ENCODE measurements at regions not wholly inside any gene's neighbourhood (a gene's known extent, or its start where the extent isn't known, plus 50 kb on each side); places are given as distances from the start of the nearest gene placed in this dataset.

DNA sequence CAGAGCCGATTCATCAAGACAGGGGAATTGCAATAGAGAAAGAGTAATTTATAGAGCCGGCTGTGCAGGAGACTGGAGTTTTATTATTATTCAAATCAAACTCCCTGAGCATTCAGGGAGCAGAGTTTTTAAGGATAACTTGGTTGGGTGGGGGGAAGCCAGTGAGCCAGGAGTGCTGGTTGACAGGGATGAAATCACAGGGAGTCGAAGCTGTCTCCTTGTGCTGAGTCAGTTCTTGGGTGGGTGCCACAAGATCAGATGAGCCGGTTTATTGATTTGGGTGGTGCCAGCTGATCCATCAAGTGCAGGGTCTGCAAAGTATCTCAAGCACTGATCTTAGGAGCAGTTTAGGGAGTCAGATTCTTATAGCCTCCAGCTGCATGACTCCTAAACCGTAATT lies 95.4 kb upstream of the CCDC80 start:
- TF ChIP-seq POLR2A (IDR thresholded peaks at IDR 0.05; ENCODE audit: low read depth, low read length): no peak
- TF ChIP-seq, protein P1, sequence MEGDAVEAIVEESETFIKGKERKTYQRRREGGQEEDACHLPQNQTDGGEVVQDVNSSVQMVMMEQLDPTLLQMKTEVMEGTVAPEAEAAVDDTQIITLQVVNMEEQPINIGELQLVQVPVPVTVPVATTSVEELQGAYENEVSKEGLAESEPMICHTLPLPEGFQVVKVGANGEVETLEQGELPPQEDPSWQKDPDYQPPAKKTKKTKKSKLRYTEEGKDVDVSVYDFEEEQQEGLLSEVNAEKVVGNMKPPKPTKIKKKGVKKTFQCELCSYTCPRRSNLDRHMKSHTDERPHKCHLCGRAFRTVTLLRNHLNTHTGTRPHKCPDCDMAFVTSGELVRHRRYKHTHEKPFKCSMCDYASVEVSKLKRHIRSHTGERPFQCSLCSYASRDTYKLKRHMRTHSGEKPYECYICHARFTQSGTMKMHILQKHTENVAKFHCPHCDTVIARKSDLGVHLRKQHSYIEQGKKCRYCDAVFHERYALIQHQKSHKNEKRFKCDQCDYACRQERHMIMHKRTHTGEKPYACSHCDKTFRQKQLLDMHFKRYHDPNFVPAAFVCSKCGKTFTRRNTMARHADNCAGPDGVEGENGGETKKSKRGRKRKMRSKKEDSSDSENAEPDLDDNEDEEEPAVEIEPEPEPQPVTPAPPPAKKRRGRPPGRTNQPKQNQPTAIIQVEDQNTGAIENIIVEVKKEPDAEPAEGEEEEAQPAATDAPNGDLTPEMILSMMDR (conservative IDR thresholded peaks at IDR 0.05; ENCODE audit: low read depth, low read length): no peak

Measured in IMR-90 (cell line).